Mammary epithelial cell (primary cell): ENCODE measurements at regions not wholly inside any gene's neighbourhood (a gene's known extent, or its start where the extent isn't known, plus 50 kb on each side); places are given as distances from the start of the nearest gene placed in this dataset.

Experiments
- EZH2 ChIP-seq: IDR thresholded peaks from 2 replicates; pipeline ENCODE4 v1.6.1; 2012; ENCODE audit warnings: low read length, inconsistent platforms, borderline replicate concordance
- TF ChIP-seq, protein P1 (sequence below), 2 donors: IDR thresholded peaks in 1 of 2; conservative IDR thresholded peaks in 1 of 2; 2 replicates each; pipeline ENCODE4 v1.5.1; 2011 to 2012; ENCODE audit warnings: inconsistent platforms in 2 of 2, low read length in 2 of 2, mild to moderate bottlenecking in 2 of 2, control low read depth in 1 of 2, low read depth in 1 of 2; ENCODE audit not compliant: insufficient read depth in 1 of 2; ENCODE audit errors: extremely low read depth in 1 of 2

GRCh38 chr13:64546371-64546770, 2683.8 kb downstream of the PCDH9 start:
- TF ChIP-seq, protein P1, sequence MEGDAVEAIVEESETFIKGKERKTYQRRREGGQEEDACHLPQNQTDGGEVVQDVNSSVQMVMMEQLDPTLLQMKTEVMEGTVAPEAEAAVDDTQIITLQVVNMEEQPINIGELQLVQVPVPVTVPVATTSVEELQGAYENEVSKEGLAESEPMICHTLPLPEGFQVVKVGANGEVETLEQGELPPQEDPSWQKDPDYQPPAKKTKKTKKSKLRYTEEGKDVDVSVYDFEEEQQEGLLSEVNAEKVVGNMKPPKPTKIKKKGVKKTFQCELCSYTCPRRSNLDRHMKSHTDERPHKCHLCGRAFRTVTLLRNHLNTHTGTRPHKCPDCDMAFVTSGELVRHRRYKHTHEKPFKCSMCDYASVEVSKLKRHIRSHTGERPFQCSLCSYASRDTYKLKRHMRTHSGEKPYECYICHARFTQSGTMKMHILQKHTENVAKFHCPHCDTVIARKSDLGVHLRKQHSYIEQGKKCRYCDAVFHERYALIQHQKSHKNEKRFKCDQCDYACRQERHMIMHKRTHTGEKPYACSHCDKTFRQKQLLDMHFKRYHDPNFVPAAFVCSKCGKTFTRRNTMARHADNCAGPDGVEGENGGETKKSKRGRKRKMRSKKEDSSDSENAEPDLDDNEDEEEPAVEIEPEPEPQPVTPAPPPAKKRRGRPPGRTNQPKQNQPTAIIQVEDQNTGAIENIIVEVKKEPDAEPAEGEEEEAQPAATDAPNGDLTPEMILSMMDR (conservative IDR thresholded peaks at IDR 0.05 in 1 of 2, IDR thresholded peaks at IDR 0.05 in 1 of 2; ENCODE audit: extremely low read depth in 1 of 2, insufficient read depth in 1 of 2, low read depth in 1 of 2, low read length in 2 of 2), result no peak
- TF ChIP-seq EZH2, result no peak
